ENCODE measurements at regions not wholly inside any gene's neighbourhood (a gene's known extent, or its start where the extent isn't known, plus 50 kb on each side); places are given as distances from the start of the nearest gene placed in this dataset.
"Not testable (repeated sequence)": the region's sequence is repeated elsewhere in the genome, so short reads cannot be mapped to it uniquely, and the experiment has no call there.

DNA sequence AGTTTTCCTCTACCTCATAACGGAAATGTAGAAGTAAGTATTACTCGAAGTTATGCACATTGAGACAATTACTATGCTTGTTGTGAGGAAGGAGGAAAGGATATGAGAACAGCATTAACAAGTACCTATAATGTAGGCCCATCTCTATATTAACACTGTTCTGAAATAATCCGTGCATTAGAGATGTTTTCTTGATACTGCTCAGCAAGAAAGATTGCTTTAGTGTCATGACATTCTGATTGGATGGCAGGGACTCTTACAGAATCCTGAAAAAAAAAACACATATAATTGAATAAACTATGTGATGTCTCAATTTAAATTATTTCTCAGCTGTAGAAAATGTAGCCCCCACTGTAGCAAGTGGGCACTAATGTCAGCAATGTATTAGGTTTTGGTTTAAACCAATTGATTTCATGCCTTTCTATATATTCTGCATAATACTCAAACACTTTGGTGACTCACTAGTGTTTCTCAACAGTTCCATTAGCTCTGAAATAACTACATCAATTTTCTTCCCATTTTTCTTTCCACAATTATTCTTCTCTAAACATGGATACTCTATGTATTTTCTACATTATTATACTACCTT, 598.3 kb upstream of the BCHE start:
- DNase-seq = no peak

DNA sequence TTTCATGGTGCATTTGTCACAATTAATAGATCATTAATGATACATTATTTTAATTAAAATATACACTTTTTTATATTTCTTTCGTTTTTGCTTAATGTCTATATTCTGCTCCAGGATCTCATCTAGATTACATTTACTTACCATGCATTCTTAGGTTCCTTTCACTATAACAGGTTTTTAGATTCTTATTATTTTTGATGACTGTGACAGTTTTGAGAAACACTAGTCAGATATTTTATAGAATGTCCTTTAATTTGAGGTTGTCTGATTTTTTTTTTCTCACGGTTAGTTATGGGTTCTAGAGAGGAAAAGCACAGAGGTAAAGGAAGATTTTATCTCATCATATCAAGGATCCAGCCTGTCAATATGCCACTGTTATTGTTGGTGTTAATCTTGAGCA, 595.8 kb upstream of the BCHE start:
- DNase-seq = no peak

DNA sequence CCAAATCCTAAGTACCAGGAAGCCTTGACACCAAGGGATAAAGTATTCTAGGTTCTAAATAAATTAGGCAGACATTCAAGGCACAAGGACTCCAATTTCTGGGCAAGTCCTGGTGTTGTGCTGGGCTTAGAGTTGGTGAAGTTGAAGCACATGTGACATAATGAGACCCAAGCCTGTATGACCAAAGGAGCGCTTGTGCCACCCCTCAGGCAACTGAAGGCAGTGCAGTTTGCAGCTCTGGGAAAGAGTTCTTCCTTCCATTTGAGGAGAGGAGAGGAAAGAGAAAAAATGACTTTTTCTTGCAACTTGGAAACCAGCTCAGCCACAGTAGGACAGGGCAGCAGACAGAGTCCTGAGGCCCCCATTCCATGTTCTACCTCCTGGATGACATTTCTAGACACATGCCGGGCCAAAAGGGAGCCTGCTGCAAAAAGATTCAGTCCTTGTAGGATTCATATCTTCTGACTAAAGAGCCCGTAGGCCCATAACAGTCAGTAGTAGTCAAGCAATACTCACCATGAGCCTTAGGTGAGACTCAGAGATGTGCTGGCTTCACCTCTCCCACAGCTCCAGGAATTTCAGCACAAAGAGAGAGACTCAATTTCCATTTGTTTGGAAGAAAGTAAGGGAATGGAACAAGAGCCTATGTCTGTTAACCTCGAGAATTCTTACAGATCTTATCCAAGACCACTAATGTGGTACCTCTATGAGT, 588.8 kb upstream of the BCHE start:
- no peak for DNase-seq

DNA sequence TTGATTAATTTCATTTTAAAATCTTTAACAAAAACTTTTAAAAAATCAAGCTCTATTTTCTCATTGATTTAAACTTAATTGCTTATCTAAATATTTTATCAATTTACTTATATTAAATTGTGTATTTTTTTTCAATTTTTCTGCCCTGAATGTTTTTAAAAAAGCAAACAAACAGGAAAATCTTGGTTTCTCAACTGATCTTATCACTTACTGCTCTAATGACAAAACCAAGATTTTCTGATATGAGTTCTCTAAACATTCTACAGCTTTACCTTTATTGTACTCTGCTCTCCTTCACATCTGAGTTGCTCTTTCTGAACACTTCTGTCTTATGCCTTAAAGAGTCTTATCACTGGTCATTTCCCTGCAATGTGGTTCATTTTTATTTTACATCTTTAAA, 587.8 kb upstream of the BCHE start:
- DNase-seq = peak; percentile 2

DNA sequence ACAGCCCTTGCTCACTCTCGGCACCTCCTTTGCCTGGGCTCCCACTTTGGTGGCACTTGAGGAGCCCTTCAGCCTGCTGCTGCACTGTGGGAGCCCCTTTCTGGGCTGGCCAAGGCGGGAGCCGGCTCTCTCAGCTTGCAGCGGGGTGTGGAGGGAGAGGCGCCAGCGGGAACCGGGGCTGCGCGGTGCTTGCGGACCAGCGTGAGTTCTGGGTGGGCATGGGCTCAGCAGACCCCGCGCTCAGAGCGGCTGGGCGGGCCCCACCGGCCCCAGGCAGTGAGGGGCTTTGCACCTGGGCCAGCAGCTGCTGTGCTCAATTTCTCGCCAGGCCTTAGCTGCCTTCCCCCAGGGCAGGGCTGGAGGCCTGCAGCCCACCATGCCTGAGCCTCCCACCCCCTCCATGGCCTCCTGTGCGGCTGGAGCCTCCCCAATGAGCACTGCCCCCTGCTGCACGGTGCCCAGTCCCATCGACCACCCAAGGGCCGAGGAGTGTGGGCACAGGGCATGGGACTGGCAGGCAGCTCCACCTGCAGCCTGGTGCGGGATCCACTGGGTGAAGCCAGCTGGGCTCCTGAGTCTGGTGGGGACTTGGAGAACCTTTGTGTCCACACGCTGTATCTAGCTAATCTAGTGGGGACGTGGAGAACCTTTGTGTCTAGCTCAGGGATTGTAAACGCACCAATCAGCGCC, 586.7 kb upstream of the BCHE start:
- not testable (repeated sequence) for DNase-seq

DNA sequence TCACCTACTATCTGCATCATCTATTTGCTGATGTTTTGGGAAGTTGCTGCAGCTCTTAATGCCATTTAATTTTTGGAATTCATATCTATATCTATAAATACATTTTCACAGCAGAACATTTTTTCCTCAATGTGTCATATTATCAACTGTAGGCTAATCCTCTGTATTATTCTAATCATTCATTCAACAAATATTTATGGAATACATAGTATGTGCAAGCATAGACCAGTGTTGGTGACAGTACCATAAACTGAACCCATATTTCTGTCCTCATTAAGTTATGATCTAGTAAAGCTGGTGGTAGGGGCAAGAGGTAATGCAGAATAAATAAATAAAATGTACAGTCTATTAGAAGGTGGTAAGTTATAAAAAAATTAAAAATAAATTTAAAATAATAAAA, 585.3 kb upstream of the BCHE start:
- DNase-seq = no peak

DNA sequence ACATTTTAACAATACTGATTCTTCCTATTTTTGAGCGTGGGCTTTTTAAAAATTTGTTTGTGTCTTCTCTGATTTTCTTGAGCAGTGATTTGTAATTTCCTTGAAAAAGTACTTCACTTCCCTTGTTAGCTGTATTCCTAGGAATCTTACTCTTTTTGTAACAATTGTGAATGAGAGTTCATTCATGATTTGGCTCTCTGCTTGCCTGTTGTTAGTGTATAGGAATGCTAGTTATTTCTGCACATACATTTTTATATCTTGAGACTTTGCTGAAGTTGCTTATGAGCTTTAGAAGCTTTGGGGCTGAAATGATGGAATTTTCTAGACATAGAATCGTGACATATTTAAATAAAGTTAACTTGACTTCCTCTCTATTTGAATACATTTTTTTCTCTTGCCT, 582.8 kb upstream of the BCHE start:
- DNase-seq = no peak

DNA sequence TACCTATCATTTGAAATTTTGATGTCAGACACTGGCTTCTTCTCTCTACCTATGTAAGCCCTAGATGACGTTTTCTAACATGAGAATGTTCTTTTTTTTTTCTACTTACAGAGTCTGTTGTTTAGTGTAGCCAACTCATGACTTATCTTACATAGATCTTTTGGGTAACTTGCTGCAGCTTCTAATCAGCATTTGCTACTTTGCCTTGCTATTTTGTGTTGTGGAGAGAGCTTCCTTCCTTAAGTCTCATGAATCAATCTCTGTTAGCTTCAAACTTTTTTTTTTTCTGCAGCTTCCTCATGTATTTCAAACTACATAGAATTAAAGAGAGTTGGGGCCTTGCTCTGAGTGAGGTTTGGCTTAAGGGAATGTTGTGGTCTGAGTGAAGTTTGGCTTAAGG, 568.7 kb upstream of the BCHE start:
- no peak for DNase-seq

DNA sequence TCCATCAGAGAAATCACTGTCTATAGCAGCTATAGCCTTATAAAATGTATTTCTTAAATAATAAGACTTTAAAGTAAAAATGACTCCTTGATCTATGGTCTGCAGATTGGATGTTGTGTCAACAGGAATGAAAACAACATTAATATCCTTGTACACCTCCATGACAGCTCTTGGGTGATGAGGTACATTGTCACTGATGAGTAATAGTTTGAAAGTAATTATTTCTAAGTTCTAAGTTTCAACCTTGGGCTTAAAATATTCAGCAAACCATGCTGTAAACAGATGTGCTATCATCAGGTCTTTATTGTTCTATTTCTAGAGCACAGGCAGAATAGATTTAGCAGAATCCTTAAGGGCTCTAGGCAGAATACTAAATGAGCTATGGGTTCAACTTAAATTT, 568.2 kb upstream of the BCHE start:
- DNase-seq = no peak

DNA sequence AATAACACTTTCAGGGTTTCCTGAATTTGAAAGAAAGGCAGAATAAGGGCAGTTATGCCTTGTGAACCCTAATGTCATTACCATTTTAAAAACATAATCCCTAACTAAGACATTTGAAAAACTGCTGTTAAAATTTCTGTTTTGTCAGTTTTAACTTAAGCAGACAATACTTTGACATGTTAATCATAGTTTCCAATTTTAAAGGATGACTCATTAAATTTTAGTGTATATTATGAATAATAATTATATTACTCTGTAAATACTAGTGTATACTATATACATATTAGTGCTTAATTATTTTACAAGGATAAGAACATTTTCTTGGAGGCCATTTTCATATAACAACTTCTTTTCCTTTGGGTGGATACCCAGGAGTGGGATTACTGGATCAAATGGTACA, 553.1 kb upstream of the BCHE start:
- DNase-seq = no peak

DNA sequence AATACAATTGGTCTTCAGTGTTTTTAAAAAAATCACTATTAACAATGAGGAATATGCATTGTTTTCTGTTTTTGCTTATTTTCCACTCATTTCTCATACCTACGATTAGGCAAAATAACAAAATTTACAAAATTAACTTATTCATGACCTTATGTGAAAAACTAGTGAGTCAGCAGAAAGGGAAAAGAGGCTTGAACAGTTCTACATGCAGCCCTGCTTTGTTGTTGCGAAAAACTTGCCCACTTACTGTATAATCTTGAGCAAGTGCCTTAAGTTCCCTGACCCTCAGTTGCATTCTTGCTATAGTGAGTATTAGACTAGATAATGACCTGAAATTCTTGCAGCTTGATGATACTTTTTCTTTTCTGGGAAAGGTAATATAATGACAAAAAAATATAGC, 551.1 kb upstream of the BCHE start:
- no peak for DNase-seq

DNA sequence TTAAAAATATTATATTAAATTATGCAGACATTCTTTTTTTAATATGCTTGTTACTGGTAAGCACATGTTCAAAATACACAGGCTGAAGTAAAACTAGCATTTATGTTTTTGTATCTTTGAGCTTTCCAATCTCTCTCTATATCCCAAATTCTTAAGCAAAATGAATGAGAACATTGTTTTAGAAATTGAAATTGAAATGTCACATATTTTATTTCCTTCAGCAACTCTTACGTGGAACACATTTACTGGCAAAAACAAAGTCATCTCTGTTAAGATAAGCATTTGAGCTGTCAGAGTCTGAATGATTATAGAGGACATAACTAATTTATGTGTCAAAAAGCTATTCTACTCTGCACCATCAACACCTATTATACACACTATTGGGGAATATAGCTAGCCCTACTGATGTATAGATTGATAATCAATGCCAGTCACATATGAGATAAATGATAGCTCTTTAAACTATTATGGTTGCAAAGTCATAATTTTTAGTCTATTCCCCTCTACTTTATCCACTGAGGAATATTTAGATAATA, 535.4 kb upstream of the BCHE start:
- DNase-seq = no peak

DNA sequence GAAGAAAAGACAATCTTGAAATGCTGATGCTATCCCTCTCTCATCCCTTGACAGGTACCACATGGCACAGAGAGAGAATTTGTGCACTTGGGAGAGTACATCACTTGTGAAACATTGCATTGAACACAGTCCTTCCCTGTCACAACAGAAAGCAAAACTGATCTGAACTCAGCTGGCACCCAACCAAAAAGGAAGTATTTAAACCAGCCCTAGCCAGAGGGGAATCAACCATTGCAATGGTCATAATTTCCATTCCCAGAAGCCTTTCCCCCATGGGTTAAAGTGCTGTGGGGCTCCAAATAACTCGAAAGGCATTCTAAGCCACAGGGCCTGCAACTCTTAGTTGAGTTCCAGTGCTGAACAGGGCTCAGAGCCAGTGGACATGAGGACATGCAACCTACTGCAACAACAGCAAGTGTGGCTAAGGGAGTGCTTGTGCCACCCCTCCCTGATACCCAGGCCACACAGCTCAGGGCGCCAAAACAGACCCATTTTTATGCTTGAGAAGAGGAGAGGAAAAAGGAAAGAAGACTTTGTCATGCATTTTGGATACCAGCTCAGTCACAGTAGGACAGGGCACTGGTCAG, 530.8 kb upstream of the BCHE start:
- no peak for DNase-seq

DNA sequence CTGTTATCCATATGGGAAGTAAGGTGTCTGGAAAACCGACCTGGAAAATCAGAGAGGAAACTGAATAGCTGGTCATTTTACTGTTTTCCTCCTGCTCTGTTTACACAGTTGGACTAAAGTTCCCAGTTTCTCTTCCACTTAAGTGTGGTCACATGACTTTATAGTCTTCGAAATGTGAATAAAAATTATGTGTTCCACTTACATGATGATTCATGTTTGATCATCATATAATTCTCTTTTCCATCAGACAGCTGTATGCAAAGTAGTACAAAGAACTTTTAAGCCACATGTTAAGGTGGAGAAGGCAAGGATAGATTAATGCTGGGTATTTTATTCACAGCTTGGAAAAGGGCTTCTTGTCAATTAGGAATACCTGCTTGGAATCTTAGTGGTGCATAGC, 525.5 kb upstream of the BCHE start:
- no peak for DNase-seq

DNA sequence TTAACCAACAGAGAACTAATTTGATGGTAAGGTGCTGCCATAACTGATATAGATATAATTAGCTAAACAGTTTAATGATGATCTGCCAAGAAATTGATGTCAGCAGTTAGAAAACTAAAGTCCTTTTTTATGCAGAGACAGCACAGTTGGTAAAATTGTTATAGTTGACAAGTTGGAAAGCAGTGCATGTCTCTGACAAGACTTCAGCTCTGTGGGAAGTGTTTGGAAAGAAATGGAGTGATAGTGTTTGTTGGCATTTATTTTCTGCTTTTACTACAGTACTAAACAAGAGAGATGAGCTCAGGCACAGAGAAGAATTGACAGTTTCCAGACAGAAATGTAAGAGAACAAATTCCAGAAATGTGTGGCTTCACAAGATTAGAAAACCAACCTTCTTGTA, 523.5 kb upstream of the BCHE start:
- DNase-seq = no peak

DNA sequence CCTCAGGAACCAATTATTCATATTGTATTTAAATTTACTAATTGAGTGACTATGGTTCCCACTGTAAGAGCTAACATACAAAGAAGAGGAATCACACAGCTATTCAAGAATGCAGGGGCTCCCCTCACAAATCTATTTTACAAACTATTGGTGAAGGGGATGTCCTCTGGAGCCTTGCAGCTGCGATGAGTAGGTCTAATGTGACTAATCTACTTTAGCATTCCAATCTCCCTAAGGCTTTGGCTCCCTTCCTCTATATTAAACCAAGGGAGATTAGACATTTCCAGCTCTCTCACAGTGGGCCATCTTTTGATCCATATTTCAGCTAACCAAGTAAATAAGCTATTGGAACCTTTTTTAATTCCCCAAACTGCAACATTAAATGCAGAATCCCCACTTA, 514.2 kb upstream of the BCHE start:
- DNase-seq = no peak

DNA sequence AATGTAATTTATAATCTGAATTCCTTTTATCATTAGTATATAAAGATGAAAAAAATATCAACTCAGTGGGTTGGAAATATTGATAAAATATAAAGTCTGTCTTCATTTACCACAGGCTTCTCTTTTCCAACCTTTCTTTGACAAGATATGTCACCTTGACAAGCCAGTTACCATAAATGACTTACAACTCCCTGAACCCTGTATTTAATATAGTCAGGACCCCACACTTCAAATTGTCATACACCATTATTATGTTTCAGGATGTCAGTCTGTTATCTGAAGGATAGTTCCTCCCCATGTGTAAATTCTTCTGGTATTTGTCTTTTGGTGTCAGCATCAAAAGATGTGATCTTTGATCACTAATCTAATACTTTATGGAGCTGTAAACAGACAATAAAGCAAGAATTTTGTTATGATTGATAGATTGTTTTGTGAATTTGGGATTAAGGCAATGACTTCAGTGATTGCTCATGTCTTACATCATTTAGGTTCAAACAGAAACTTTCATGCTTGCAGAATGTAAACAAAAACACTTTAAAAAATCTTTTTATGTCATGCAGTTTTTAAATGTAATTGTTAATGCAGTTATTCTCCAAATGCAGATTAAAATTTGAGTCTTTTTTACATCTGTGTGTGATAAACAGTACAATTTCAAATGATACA, 503.5 kb upstream of the BCHE start:
- no peak for DNase-seq

DNA sequence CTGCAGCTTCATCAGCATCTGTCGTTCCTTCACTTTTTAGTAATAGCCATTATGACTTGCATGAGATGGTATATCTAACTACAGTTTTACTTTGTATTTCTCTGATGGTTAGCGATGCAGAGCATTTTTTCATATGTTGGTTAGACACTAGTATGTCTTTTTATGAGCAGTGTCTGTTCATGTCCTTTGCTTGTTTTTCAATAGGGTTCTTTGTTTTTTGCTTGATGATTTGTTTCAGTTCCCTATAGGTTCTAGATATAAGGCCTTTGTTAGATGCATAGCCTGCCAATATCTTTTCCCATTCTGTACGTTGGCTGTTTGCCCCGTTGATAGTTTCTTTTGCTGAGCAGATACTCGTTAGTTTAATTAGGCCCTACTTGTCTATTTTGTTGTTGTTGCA, 487.2 kb upstream of the BCHE start:
- no peak for DNase-seq

DNA sequence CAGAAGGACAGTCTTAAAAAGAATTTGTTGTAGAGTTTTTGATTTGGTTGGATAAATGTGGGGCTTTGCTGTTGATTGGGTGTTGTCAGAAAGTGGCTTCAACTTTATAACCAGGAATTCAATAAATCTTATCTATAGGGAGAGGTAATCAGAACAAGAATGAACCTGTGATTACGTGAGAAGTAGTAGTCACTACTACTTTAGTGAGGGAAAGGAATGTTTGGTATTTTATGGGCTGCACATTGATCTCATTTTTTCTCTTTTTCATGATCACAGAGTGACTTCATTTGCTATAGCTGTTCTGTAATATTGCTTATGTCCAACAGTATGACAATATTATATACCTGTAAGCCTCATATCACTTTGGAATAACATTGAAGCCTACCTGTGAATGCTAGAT, 485.2 kb upstream of the BCHE start:
- no peak for DNase-seq

DNA sequence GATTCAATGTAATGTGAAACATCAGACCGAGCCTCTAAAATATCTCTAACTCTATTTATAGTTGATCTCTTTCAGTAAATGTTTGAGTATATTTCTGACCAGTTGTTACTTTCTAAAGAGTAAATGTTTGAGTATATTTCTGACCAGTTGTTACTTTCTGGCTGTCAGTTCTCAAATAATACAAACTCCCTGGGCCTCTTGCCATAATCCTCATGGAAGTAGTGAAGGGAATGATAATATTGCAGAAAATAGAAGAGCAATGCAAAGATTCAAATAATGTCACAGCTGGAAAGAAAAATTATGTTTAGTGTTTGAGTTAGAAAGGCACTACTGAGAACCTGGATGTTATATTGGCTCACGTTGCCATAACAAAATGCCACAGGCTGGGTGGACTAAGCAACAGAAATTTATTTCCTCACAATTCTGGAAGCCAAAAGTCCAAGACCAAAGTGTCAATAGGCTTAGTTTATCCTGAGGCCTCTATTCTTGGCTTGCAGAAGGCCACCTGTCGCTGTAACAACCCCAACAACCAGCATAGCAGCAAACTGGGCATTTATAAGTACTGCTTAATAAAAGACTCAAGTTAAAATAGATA, 470.6 kb upstream of the BCHE start:
- no peak for DNase-seq

DNA sequence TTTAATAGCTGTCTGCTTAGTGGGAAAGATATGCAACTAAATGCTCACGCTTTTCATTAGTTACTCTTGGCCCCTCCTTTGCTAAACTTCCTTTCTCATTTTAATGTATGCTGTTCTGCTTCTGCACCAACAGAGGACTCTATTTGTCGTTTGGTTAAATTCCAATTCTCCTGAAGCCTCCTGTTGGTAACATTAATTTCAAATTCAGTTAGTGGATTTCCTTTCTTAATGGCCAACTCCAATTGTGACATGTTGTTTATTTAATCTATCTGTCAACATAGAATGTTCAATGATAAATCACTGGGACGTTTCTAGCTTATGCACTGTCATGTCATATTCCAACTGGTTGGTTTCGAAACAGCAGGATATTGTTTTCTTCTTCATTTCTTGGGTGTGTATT, 467.4 kb upstream of the BCHE start:
- no peak for DNase-seq

DNA sequence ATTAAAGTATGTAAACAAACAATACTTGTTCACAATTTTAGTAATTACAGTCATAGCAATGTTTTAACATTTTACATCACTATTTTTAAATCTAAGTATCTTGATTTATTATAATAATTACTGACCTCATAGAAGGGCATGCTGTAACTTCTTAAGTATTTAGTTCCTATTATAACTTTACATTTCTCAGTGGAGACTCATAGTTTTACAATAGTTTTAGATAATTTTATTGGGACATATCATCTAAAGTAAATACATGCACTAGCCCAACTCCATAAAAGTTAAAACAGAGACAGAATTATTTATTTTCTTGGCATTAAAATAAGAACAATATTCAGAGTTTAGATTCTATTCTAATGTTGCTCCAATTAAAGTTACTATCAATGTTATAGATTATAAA, 466.5 kb upstream of the BCHE start:
- no peak for DNase-seq

DNA sequence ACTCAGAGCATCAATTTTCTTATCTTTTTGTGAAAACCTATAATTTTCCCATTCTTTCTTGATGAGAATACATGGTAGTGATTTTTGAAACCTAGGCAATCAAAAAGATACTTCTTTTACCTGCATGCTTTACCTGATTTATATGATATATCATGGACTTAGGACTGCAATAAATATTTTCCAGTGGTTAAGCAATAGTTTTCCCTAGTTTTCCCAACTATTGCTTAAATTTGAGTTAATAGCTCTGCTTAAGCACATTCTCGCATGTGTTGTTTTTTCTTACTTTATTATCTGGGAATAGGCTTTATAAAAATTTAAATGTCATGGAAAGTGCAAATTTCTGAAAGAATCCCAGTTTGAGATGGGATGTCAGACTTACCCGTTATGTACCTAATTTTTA, 465.1 kb upstream of the BCHE start:
- DNase-seq = no peak
